Breast epithelium (tissue), 4 donors: ENCODE measurements at regions not wholly inside any gene's neighbourhood (a gene's known extent, or its start where the extent isn't known, plus 50 kb on each side); places are given as distances from the start of the nearest gene placed in this dataset.

Experiments used
- DNase-seq, 2 donors: peaks; one replicate each; pipeline ENCODE4 v3.0.0-alpha.2; 2019; ENCODE audit warnings: low spot score in 2 of 2
- H3K27ac ChIP-seq, 2 donors: fragments of 200-600 bp; sonication (generic) in 1 of 2; one replicate each; pipeline ENCODE4 v1.5.1; 2016 to 2019; ENCODE audit warnings: mild to moderate bottlenecking in 1 of 2
- H3K27me3 ChIP-seq, 2 donors: fragments of 200-600 bp; sonication (generic) in 1 of 2; one replicate each; pipeline versions ENCODE4 v1.5.1 to v1.6.0; 2017 to 2019; ENCODE audit warnings: control low read depth in 1 of 2, mild to moderate bottlenecking in 1 of 2
- H3K36me3 ChIP-seq: fragments of 200-600 bp; one replicate; pipeline ENCODE4 v1.5.1; 2019
- H3K4me1 ChIP-seq, 2 donors: fragments of 200-600 bp; sonication (generic); one replicate each; pipeline ENCODE4 v1.5.1; 2016 to 2019; ENCODE audit warnings: control low read depth in 1 of 2
- H3K4me3 ChIP-seq, 3 donors: fragments of 200-600 bp; sonication (generic); 1 replicate in 2 of 3; 2 replicates in 1 of 3; pipeline ENCODE4 v1.5.1; 2016 to 2019; ENCODE audit warnings: mild to moderate bottlenecking in 3 of 3, moderate library complexity in 2 of 3
- H3K9me3 ChIP-seq, 2 donors: fragments of 200-600 bp; sonication (generic) in 1 of 2; one replicate each; pipeline ENCODE4 v1.5.1; 2016 to 2019; ENCODE audit warnings: control low read depth in 1 of 2
- CTCF ChIP-seq, 3 donors: fragments of 450-650 bp; IDR thresholded peaks; one replicate each; pipeline ENCODE4 v1.5.1; 2016 to 2017; ENCODE audit warnings: antibody characterized with exemption in 3 of 3, mild to moderate bottlenecking in 3 of 3, moderate library complexity in 3 of 3
- POLR2A ChIP-seq: fragments of 450-650 bp; IDR thresholded peaks from one replicate; pipeline ENCODE4 v1.6.1; 2016; ENCODE audit warnings: antibody characterized with exemption, mild to moderate bottlenecking, moderate library complexity
- POLR2AphosphoS5 ChIP-seq, 3 donors: sonication (generic); formaldehyde crosslinking; IDR thresholded peaks; one replicate each; pipeline ENCODE4 v1.6.1; 2017; ENCODE audit warnings: antibody characterized with exemption in 3 of 3
- intact Hi-C: fragments of 100-400 bp; cut with DNase I; formaldehyde crosslinking; loops from one replicate; pipeline ENCODE4 v1.15.1; 2023; ENCODE audit warnings: low total_unique reads

- Histone ChIP-seq H3K27ac (no peak overlapping the region), H3K36me3 (no peaks in the 10 kb centered on the region), H3K4me1 (no peaks in the 10 kb centered on the region), H3K9me3 (peaks cover 0 to 8% of the 10 kb centered on the region in 2 donors), H3K4me3 (no peak overlapping the region), H3K27me3 (peaks cover 0 to 4% of the 10 kb centered on the region in 2 donors)
- TF ChIP-seq POLR2A = no peak
- TF ChIP-seq CTCF (IDR thresholded peaks at IDR 0.05) = no peak
- TF ChIP-seq POLR2AphosphoS5 (IDR thresholded peaks at IDR 0.05) = no peak
- intact Hi-C loops = no loop called here
- no peak for DNase-seq
Observed at GRCh38 chr9:87816036-87816435, 66.6 kb upstream of the SPATA31E1 start.

GRCh38 chr9:87818308-87818707 lies 64.4 kb upstream of the SPATA31E1 start:
- H3K36me3 ChIP-seq = no peaks in the 10 kb centered on the region
- intact Hi-C loops = no loop called here
- no peak overlapping the region for H3K27ac ChIP-seq
- H3K9me3 ChIP-seq = peaks cover 0 to 8% of the 10 kb centered on the region in 2 donors
- no peak for DNase-seq
- no peak for TF ChIP-seq POLR2AphosphoS5 (IDR thresholded peaks at IDR 0.05)
- no peak for TF ChIP-seq POLR2A
- no peak for TF ChIP-seq CTCF (IDR thresholded peaks at IDR 0.05)
- H3K4me1 ChIP-seq = no peaks in the 10 kb centered on the region
- no peak overlapping the region for H3K4me3 ChIP-seq
- no peaks in the 10 kb centered on the region for H3K27me3 ChIP-seq

GRCh38 chr9:87824216-87824875 lies 58.3 kb upstream of the SPATA31E1 start:
- DNase-seq = no peak
- Histone ChIP-seq H3K4me1 (no peaks in the 10 kb centered on the region), H3K9me3 (peaks cover 7 to 8% of the 10 kb centered on the region in 2 donors), H3K27me3 (peaks cover 0 to 7% of the 10 kb centered on the region in 2 donors), H3K4me3 (no peak overlapping the region), H3K36me3 (no peaks in the 10 kb centered on the region), H3K27ac (no peak overlapping the region)
- intact Hi-C loops = no loop called here
- TF ChIP-seq POLR2AphosphoS5 (IDR thresholded peaks at IDR 0.05) (no peak), CTCF (IDR thresholded peaks at IDR 0.05) (no peak), POLR2A (no peak)

GRCh38 chr9:87824886-87825285 lies 57.8 kb upstream of the SPATA31E1 start:
- peaks cover 0 to 7% of the 10 kb centered on the region in 2 donors for H3K27me3 ChIP-seq
- H3K27ac ChIP-seq = no peak overlapping the region
- DNase-seq = no peak
- H3K4me1 ChIP-seq = no peaks in the 10 kb centered on the region
- no peak overlapping the region for H3K4me3 ChIP-seq
- TF ChIP-seq POLR2AphosphoS5 (IDR thresholded peaks at IDR 0.05) (no peak), CTCF (IDR thresholded peaks at IDR 0.05) (no peak), POLR2A (no peak)
- H3K36me3 ChIP-seq = no peaks in the 10 kb centered on the region
- peaks cover 7 to 8% of the 10 kb centered on the region in 2 donors for H3K9me3 ChIP-seq
- intact Hi-C loops = no loop called here

GRCh38 chr9:87826331-87826730 lies 56.3 kb upstream of the SPATA31E1 start:
- no peak for DNase-seq
- Histone ChIP-seq H3K9me3 (peaks cover 0 to 7% of the 10 kb centered on the region in 2 donors), H3K4me1 (no peaks in the 10 kb centered on the region), H3K27me3 (peaks cover 0 to 7% of the 10 kb centered on the region in 2 donors), H3K4me3 (no peak overlapping the region), H3K36me3 (no peaks in the 10 kb centered on the region), H3K27ac (no peak overlapping the region)
- TF ChIP-seq POLR2A (no peak), CTCF (IDR thresholded peaks at IDR 0.05) (no peak), POLR2AphosphoS5 (IDR thresholded peaks at IDR 0.05) (no peak)
- intact Hi-C loops = no loop called here
